HG03045 (cell line): ENCODE measurements at regions not wholly inside any gene's neighbourhood (a gene's known extent, or its start where the extent isn't known, plus 50 kb on each side); places are given as distances from the start of the nearest gene placed in this dataset.
"Not testable (repeated sequence)": the region's sequence is repeated elsewhere in the genome, so short reads cannot be mapped to it uniquely, and the experiment has no call there.

Experiments used
- ATAC-seq: cut with Tn5 transposase; IDR thresholded peaks from one replicate; pipeline ENCODE4 v1.9.1; 2021; ENCODE audit warnings: mild to moderate bottlenecking, moderate library complexity; ENCODE audit not compliant: unreplicated experiment

DNA sequence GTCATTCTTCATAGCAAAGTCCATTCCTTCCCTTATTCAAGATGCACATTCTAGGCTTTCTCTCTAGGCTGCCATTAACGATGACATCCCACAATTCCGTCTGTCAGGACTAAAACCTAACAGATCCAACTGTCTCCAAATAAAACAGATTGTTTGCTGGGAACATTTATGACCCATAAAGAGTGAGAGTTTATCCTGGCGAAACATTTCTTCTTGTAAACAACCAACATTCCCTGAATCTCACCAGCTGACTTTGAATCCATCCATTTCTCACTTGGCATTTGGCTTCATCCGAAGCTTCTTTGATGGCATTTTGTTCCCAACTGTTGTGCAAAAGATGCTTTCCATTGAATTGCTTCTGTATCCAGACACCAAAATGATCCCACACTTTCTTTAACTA lies 93.1 kb downstream of the OLIG3 start:
- ATAC-seq = no peak

DNA sequence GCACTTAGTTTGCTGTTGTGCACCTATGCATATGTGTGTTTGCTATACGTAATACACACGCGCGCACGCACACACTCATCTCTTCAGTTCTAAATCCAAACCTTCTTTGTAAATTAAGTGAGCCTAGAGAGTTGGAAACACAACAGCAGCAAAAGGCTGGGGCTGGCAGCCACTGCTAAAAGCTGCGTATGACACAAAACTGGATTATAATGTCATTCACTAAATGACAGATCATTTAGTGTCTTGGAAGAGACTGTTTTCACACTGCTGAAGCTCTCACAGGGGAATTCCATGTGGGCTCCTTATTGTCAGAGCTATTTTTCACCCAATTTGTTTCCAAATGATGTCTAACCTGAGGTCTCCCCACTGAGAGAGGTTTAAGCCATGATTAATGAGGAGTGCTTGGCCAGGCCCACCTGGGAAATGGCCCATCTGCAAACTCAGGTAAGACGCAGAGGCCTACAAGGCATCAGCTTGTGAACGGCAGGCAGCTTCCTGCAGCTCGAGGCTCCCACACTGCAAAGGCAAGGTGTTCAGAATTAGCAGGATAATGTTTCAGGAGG lies 94.2 kb downstream of the OLIG3 start:
- ATAC-seq = no peak

DNA sequence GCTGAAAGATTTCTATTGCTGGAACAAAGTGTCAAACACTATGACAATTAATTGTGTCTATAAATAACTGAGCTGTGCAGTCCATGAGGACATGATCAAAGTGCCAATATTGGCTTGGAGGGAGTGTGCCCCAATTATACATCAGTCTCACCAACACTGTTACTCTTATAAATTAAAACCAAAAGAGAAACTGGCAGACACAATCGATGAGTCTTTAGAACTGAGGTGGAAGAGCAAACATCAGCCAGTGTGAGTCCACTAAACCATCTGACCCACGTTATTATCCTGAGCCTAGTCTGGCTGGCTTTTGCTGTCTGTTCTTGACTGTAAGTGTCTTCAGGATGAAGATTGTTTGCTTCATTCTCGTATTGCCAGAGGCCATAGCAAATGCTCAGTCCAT lies 98.9 kb downstream of the OLIG3 start:
- no peak for ATAC-seq

DNA sequence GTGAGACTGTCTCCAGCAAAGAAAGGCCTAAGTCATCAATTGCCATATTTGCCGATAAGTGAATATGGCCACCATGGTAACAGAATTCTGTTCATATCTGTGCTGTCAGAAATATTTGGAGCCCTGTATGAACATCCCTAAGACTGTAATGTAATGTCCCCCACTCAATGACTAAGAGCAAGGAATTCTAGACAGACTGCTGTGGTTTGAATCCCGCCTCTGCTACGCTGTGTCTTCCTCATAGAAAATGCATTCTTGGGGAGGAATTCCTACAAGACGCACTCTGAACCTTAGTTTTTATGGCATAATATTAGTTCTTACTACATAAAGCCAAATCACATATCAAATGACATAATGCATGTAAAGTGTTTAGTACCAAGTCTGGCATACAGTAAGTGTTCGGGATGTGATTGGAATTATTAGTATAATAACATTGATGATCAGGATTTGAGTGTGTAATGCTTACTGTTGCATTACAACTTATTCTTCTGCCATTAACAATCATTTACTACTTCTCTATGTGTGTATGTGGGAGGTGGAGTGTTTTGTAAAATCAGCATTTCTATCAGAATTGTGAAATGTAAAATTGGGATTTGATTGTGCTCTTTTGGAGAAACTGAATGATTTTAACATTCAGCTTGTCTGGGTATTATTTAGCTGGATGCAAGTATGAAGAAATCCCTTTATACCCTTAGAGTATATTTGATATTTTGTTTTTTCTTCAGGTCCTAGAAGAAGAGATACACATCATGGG lies 103.0 kb downstream of the OLIG3 start:
- no peak for ATAC-seq

DNA sequence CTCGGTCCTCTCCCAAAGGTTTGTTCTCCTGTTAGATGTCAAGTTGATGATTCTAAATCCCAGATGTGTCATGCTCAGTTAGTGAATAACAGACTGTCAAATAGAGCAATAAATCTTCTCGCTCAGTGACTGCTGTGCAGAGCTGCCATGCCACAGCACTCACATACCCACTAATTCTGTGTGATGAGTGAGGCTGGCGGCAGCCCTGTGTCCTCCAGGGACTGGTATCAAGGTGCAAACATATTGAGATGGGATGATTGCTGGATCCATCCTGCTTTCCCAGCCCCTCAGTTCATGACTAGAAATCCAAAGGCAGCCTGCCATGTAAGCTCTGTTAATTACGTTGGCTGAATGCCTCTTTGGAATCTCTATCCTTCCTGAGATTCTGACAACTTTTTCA lies 103.9 kb downstream of the OLIG3 start:
- no peak for ATAC-seq

DNA sequence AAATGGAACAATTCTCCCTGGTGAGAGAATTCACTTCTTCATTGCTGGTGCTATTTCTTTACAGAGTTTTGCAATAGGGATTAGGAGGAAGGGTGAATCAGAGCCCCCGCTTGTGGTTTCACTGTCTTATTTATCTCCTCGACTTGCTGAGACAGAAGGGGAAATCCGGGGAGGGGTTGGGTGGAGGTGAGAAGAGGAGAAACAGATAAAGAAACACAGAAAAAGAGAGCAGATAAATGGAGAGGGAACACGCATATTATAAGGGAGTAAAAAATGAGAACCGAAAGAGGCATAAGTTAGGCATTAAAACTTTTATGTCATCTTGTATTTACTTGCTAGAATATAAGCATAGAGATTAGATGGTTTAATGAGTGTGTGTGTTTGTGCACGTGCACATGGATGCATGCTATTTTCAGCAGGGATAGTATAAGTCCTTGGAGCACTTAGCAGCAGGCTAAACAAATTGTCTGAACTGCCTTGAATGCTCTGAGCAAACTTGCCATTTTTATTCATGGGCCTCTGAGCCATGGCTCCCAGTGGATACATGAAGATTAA lies 105.0 kb downstream of the OLIG3 start:
- no peak for ATAC-seq

DNA sequence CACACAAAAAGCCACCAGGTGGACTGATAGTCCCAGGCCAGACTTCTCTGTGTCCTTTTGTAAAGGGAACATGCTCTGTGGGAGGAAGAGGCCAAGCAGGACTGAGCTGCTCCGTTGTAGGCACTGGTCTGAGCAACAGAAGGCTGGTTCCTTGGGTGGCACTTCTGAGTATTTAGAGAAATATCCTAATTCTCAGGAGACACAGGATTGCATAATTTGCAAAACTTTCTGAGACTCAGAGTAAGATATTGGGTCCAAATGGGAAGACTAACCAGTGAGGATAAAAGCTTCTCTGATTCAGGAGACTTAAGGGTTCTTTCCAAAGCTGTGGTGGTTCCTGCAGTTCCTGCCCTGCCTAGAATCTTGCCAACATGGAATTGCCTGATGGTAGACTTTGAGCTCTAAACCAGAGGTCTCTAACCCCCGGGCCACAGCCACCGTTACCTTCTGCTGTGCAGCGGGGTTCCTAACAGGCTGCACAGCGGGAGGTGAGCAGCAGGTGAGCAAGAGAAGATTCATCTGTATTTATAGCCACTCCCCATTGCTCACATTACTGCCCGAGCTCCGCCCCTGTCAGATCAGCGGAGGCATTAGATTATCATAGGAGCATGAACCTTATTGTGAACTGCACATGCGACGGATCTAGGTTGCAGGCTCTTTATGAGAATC lies 107.0 kb downstream of the OLIG3 start:
- ATAC-seq = no peak

DNA sequence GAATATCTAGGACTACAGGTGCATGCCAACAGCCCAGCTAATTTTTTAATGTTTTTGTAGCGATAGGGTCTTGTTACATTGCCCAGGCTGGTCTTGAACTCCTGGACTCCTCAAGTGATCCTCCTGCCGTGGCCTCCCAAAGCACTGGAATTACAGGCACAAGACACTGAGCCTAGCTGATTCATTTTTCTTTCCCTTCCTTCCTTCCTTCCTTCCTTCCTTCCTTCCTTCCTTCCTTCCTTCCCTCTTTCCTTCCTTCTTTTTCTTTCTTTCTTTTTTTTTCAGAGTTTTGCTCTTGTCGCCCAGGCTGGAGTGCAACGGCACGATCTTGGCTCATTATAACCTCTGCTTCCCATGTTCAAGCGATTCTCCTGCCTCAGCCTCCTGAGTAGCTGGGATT lies 110.9 kb downstream of the OLIG3 start:
- ATAC-seq = not testable (repeated sequence)

DNA sequence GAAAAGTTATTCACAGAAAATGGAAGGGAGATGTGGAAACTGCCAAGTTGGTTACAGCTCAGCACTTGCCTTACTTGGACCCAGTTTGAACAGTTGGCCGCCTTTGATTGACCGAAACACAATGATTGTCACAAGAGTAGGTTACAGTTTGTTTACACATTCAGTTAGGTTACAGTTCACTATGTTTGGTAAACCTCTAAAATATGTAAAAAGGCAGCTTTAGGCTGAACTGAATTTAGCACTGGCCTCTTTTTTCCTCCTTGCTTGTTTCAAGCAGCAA lies 116.2 kb downstream of the OLIG3 start:
- no peak for ATAC-seq

DNA sequence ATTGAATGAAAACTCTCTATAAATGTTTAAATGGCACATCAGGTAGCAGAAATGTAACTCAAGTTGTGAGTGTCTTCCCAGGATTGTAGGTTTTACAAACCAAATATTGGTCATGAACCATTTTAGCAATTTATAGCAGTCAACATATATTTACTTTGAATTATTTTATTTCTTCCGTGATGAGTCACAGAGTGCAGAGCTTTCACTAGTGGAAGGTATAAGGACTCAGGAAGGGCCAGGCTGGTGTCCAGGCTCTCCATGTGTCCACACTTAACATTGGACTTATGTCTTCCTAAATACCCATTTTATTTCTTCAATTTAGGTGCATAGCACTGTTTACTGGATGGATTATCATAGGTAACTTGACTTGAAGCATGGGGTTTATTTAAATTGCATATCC lies 120.9 kb downstream of the OLIG3 start:
- no peak for ATAC-seq

DNA sequence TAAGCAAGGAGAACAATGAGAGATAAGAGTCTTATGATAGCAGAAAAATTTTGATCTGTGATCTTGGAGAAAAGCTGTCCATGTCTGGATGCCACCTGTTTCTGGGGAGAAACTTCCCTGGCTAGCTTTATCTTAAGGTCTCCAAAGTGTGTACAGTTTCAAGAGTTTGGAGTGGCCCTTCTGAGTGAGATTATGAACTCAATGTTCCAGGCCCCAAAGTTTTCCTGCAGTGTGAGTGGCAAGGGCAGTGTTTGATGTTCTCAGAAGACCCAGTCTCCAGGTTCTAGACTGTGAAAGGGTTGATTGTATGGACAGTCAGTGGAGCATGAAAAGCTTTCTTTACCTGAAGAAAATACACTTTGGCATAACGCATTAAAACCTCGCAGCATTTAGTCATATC lies 121.7 kb downstream of the OLIG3 start:
- ATAC-seq = no peak

DNA sequence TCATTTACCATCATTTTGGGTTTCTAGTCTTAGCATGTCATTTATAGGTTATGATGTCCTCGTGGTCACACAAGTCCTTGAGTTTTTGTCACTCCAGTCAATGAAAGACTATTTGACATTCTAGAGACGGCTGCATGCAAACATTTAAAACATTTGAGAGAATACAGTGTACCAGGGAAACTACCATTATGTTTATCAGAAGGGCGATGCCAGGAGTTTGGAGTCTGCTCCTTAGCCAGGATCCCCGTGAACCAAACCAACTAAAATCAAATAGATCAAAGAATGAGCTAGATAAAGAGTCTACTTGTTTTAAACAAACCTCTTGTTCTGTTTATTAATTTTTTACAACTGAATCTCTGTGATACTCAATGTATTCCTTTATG lies 122.6 kb downstream of the OLIG3 start:
- ATAC-seq = no peak

DNA sequence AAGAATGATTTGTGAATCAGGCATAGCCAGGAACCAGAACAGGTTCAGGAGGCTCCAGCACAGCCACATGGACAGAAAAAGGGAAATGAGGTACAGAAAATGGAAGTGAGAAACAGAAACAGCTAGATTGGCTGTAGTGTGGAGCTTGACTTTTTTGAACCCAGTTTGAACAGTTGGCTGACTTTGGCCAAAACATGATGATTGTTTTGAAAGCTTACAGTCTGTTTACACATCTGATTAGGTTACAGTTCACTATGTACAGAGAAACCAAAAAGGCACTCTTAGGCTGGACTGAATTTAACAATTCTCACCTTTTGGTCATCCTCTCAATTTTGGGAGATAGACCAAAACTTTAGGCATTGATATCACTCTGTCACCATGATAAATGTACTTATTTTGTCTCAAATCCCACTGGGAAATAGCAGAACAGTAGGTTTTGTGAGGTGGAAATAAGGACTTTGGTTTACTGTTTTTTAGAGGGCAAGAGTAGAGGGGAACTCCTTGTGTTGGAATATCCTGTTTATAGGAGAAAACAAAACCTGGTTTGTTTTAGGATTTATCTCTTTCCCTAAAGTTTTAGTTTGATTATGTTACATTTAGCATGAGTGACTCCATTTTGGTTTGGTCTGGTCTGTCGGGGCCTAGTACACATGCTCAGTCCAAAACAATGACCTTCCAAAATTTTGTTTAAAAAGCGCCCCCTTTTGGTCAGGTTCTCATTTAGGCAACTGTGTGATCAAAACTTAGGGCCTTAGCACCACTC lies 123.1 kb downstream of the OLIG3 start:
- no peak for ATAC-seq

DNA sequence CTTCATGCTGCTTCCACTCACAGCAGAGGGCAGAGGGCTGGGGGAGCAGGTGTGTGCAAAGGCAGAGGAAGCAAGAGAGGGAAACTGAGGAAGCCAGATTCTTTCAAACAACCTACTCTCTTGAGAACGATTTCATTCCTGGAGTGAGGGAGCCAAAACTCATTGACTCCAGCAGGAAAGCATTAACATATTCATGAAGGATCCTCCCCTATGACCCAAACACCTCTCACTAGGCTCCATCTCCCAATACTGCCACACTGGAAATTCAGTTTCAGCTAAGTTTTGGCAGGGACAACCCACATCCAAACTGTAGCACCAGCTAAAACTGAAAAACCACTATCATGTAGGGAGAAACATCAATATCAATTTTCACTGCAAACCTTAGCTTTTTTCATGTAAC lies 125.1 kb downstream of the OLIG3 start:
- no peak for ATAC-seq

DNA sequence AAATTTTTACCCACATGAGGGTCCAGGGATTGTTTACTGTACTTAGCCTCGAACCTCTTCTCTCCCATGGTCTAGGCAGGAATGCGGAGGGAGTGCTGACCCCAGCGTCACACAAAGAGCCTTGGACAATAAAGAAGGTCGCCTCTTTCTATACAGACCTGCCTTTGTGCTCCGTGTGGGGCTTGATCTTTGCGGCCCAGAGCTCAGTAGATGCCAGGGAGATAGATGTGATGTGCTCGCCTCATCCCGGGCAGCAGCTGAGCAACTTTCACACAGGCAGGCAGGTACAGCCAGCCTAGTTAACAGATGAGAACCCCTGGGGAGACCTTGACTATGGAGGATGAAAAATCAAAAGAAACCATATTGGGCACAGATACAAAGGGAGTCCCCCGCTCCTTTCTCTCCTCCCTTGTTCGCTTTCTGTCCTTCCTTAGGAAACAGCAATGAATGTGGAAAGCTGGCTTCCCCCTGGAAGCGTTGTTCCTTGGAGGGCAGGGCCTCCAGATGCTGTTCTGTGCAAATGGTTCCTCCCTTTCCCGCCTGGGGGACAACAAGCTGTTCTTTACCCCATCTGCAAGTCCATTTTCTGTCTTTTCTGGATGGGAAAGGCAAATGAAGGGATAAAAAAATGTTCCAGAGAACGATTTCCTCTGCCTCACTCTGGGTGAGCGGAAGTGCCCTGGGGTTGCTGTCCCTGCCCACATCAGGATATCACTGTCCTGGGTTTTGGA lies 128.3 kb downstream of the OLIG3 start:
- no peak for ATAC-seq

DNA sequence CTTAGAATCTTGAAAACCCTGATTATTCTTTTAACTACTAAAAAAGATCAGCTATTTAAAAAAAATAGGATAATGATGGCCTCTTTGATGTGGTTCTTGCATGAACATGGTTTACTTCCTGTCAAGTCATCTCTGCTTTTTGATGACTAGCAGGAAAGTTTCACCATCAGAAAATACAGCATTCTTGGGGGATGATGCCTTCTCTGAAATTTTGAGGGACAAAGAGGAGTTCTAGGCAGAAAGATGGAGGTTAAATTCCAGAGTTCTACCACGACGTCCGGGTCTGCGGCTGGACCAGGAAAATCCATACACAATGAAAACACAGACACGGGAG lies 130.4 kb downstream of the OLIG3 start:
- ATAC-seq = no peak

DNA sequence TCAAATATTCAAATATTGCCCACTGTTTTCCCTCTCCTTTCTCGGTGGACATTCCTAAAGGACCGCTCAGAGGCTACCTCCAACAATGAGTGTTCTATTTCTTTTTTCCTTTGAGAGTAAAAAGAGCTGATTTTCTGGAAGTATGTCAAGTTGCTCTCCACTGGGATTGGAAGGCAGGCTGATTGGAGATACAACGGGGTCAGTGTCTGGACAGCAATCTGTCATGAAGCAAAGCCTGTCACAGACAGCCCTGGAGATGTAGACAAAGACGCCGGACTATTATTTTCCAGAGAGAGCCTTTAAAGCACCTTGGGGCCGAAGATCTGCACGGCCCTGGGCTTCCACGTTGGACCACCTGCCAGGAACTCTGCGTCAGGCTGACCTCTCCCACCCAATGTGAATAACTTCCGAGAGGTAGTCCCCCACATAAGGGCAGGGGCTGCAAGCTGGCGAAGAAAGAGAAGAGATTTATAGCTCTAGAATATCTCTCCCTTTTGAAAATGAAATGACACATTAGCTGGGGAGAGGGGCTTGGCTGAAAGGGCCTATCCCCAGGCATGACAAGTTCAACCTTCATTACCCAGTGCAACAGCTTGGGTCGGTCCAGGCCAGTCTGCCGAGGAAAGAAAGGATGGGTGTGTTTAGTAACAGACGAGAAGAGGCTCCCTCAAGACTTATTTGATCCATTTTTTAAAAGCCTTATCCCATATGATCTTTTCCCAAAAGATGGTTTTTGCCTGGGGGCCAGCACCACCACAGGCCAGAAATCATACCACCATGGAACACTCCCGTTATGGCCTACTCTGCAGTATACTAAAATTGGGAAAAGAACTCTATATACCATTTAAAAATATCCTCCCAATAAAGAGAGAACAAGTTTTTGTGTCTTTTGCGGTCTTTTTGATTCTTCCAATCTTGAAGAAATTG lies 131.1 kb downstream of the OLIG3 start:
- ATAC-seq = no peak

DNA sequence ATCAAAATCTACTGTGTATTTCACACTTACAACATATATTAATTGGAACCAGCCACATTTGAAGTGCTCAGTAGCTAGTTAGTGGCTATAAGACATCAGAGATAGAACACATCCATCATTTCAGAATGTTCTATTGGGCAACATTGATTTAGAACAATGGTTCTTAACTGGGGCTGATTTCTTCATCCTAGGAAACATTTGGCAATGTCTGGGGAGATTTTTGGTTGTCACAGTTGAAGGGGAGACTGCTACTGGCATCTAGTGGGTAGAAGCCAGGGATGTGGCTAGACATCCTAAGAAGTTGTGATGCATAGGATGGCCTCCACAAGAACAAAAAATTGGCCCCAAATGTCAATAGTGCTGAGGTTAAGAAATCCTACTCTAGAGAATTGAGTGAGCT lies 132.5 kb downstream of the OLIG3 start:
- no peak for ATAC-seq

DNA sequence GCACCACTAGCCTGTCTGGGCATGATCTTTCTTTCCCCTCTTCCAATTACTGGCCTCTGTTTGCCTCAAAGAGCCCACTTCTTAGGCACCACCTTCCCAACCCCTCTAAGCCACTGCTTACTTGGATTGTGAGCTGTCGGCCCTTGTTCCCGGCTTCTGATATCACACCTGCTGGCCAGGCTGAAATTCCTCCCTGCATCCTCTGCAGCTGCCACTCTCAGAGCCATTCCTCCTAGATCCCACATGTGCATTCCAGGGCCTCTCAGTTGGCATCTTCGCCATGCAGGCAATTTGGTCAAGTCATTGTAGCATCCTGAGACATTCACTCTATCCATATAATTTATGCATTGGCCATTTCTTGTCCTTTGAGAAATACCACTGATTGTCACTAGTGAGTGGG lies 135.9 kb downstream of the OLIG3 start:
- no peak for ATAC-seq

DNA sequence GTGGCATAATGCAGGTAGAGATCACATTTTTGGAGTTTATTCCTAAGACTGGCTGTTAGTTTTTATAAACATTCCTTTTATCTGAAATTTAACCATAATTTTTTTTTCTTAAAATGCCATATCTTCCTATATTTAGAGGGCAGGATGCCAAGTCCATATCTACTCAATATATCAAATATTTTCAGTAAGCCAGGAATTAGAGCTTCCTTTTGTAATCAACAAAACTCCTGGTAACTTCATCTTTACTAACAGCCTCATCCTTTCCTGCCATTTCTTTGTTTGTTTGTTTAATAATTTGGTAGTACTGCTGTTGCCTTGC lies 136.3 kb downstream of the OLIG3 start:
- ATAC-seq = no peak
